PFSK-1 (cell line): ENCODE measurements at regions not wholly inside any gene's neighbourhood (a gene's known extent, or its start where the extent isn't known, plus 50 kb on each side); places are given as distances from the start of the nearest gene placed in this dataset.
A peak's percentile ranks its signal among the peaks of the same experiment; 100 is the strongest.

Experiments
- FOXP2 ChIP-seq: optimal IDR thresholded peaks from 2 replicates; pipeline ENCODE3; 2011; ENCODE audit warnings: borderline replicate concordance, control low read depth, inconsistent platforms; ENCODE audit not compliant: insufficient read depth; ENCODE audit errors: extremely low read length, extremely low read depth
- POLR2AphosphoS5 ChIP-seq: IDR thresholded peaks from 2 replicates; pipeline ENCODE4 v1.6.1; 2012; ENCODE audit warnings: low read depth, mild to moderate bottlenecking, control low read depth, low read length, moderate library complexity
- REST ChIP-seq, 2 experiments: IDR thresholded peaks; 2 replicates each; pipeline versions ENCODE4 v1.6.1 to v1.8.0; 2011 to 2012; ENCODE audit warnings: low read depth in 2 of 2, low read length in 2 of 2, control low read depth in 1 of 2, inconsistent platforms in 1 of 2, mild to moderate bottlenecking in 1 of 2, moderate library complexity in 1 of 2; ENCODE audit not compliant: insufficient read depth in 1 of 2
- SIN3A ChIP-seq: IDR thresholded peaks from 2 replicates; pipeline ENCODE4 v1.6.1; 2012; ENCODE audit warnings: mild to moderate bottlenecking, low read length, moderate library complexity, borderline replicate concordance; ENCODE audit not compliant: insufficient read depth
- TAF1 ChIP-seq: IDR thresholded peaks from 2 replicates; pipeline ENCODE4 v1.6.1; 2012; ENCODE audit warnings: low read length, control low read depth, borderline replicate concordance; ENCODE audit not compliant: insufficient read depth

- TF ChIP-seq FOXP2 = no peak
- TF ChIP-seq POLR2AphosphoS5 = no peak
- no peak for TF ChIP-seq REST (IDR thresholded peaks at IDR 0.05; ENCODE audit: insufficient read depth in 1 of 2, low read depth in 2 of 2, low read length in 2 of 2)
- TF ChIP-seq SIN3A = no peak
- no peak for TF ChIP-seq TAF1
These were observed 58.0 kb upstream of the AHI1 start for GRCh38 chr6:135555550-135555949.

GRCh38 chr6:135557582-135557981 is 60.0 kb upstream of the AHI1 start:
- TF ChIP-seq SIN3A (no peak), TAF1 (no peak), FOXP2 (no peak), REST (IDR thresholded peaks at IDR 0.05; ENCODE audit: insufficient read depth in 1 of 2, low read depth in 2 of 2, low read length in 2 of 2) (no peak), POLR2AphosphoS5 (no peak)

DNA sequence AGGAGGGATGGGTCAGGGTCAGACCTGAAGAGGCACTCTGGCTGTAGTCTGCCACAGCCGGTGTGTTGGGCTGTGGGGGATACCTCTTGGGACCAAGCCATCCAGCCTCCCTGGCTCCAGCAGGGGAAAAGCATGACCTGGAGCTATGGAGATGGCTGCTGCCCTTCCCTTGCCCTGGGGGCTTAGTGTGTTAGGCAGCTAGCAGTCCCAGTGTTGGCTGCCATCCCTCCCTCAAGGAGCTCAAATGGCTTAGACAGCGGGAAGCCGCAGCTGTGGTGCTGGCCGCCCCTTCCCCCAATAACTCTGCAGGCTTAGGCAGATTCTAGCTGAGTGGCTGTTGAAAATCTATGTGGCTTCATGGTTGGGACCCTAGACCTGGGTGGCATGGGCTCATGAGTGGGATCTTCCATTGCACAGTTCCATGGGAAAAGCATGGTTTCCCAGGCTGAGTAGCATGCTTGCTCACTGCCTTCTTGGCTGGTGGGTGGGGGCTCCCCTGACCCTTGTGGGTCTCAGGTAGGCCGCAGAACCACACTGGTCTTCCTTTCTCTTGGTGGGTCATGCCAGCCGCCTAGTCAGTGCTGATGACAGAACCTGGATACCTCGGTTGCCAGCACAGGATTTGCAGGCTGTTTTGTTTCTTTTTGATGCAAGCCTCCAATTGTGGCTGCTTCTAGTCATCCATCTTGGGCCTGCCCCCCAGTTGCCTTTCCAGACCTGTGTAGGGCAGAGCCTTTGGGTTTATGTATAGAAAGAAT is 69.0 kb upstream of the AHI1 start:
- TF ChIP-seq REST (IDR thresholded peaks at IDR 0.05; ENCODE audit: insufficient read depth in 1 of 2, low read depth in 2 of 2, low read length in 2 of 2) (no peak), FOXP2 (no peak)

DNA sequence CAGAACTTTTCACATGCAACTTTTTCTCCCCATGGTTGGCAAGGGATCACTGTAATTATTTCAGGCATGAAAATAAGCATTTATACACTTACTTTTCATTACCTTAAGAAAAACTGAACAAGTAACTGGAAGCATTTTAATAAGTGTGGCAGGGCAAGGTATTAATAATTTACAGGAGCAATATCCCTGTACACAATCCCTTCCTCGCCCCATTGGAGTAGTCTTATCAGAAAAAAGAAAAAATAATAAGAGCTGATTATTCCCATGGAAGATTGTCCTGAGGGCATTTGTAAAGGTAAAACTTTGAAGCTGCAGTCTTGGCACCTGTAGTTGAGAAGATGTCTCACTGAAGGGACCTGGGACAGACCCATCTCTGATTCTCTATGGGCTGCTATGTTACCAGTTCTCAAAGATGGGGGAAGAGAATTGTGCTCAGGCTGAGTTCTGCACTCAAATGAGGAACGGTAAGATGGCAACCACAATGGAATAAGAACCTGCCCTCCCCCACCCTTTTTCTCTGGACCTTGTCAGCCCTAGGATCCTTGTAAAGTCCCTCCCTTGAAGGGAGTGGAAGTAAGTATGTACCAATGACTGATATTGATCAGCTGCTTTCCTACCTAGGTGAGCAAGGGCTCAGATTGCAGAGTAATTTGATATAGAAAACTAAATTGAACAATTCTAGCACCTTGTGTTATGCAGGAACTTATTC is 70.0 kb upstream of the AHI1 start:
- no peak for TF ChIP-seq FOXP2
- TF ChIP-seq TAF1 = no peak
- no peak for TF ChIP-seq REST (IDR thresholded peaks at IDR 0.05; ENCODE audit: insufficient read depth in 1 of 2, low read depth in 2 of 2, low read length in 2 of 2)
- TF ChIP-seq SIN3A = no peak
- no peak for TF ChIP-seq POLR2AphosphoS5

DNA sequence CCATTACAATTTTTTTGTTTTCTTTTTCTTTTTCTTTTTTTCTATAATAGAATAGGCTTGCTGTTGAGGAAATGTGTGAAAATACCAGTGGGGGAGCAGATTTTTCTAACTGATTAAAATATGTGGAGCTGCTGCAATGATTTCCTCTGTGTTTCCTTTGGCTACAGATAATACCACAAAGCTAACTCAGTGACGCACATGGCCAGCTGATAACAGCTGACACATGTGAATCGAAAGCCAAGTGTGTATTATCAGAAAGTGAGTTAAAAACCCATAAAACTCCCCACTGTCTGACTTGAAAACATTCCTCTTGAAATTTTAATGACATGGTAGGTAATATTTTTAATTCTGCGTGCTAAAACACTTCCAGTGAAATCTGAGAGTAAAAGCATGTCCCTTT is 70.8 kb upstream of the AHI1 start:
- no peak for TF ChIP-seq TAF1
- 0 out of 2 replicates have a peak, but pooled peaks have one; percentile 35 for TF ChIP-seq POLR2AphosphoS5
- no peak for TF ChIP-seq FOXP2
- TF ChIP-seq SIN3A = peak; percentile 88; the same call in 1 of the 2 replicates
- TF ChIP-seq REST (IDR thresholded peaks at IDR 0.05; ENCODE audit: insufficient read depth in 1 of 2, low read depth in 2 of 2, low read length in 2 of 2) = peak in 1 of 2 experiments; percentile 63; a peak in 2 of 4 replicates
